HL-60/S4 treated with phorbol 12-myristate 13-acetate at 8.2 ng/mL for 4 days and 3 days (cell line): ENCODE measurements at regions not wholly inside any gene's neighbourhood (a gene's known extent, or its start where the extent isn't known, plus 50 kb on each side); places are given as distances from the start of the nearest gene placed in this dataset.

Experiments used
- in situ Hi-C: fragments of 300-500 bp; cut with MboI; formaldehyde crosslinking; loops from 2 replicates; pipeline ENCODE4 v1.15.0; 2022; ENCODE audit warnings: low sequenced_read_pairs

- in situ Hi-C loops, result no loop called here
These were observed 1095.7 kb upstream of the ZEB2 start for GRCh38 chr2:145615626-145616025.

GRCh38 chr2:145609951-145610350 lies 1090.0 kb upstream of the ZEB2 start:
- in situ Hi-C loops, result no loop called here

GRCh38 chr2:145601361-145601925 lies 1081.5 kb upstream of the ZEB2 start:
- in situ Hi-C loops, result no loop called here

GRCh38 chr2:145600811-145601210 lies 1080.9 kb upstream of the ZEB2 start:
- in situ Hi-C loops, result no loop called here

GRCh38 chr2:145599756-145600155 lies 1079.8 kb upstream of the ZEB2 start:
- in situ Hi-C loops, result no loop called here

GRCh38 chr2:145598434-145598833 lies 1078.5 kb upstream of the ZEB2 start:
- in situ Hi-C loops, result no loop called here

- in situ Hi-C loops, result no loop called here
These were observed 1077.9 kb upstream of the ZEB2 start for GRCh38 chr2:145597809-145598208.

- in situ Hi-C loops, result no loop called here
These were observed 1077.1 kb upstream of the ZEB2 start for GRCh38 chr2:145597006-145597405.

GRCh38 chr2:145596416-145596815 lies 1076.5 kb upstream of the ZEB2 start:
- in situ Hi-C loops, result no loop called here

GRCh38 chr2:145595296-145595695 lies 1075.4 kb upstream of the ZEB2 start:
- in situ Hi-C loops, result no loop called here

GRCh38 chr2:145593991-145594614 lies 1074.2 kb upstream of the ZEB2 start:
- in situ Hi-C loops, result no loop called here

- in situ Hi-C loops, result no loop called here
These were observed 1073.4 kb upstream of the ZEB2 start for GRCh38 chr2:145593280-145593679.

GRCh38 chr2:145592361-145592760 lies 1072.4 kb upstream of the ZEB2 start:
- in situ Hi-C loops, result no loop called here

GRCh38 chr2:145591109-145591809 lies 1071.3 kb upstream of the ZEB2 start:
- in situ Hi-C loops, result no loop called here

- in situ Hi-C loops, result no loop called here
These were observed 1068.0 kb upstream of the ZEB2 start for GRCh38 chr2:145587922-145588321.

- in situ Hi-C loops, result no loop called here
These were observed 1064.4 kb upstream of the ZEB2 start for GRCh38 chr2:145584353-145584752.

- in situ Hi-C loops, result no loop called here
These were observed 1053.7 kb upstream of the ZEB2 start for GRCh38 chr2:145573608-145574007.

GRCh38 chr2:145572238-145572637 lies 1052.3 kb upstream of the ZEB2 start:
- in situ Hi-C loops, result no loop called here

GRCh38 chr2:145569108-145569507 lies 1049.2 kb upstream of the ZEB2 start:
- in situ Hi-C loops, result no loop called here

- in situ Hi-C loops, result no loop called here
These were observed 1044.1 kb upstream of the ZEB2 start for GRCh38 chr2:145563741-145564615.

- in situ Hi-C loops, result no loop called here
These were observed 1041.2 kb upstream of the ZEB2 start for GRCh38 chr2:145561152-145561551.
